Dedifferentiated amniotic fluid mesenchymal stem cell (primary cell): ENCODE measurements at regions not wholly inside any gene's neighbourhood (a gene's known extent, or its start where the extent isn't known, plus 50 kb on each side); places are given as distances from the start of the nearest gene placed in this dataset.
"Not testable (repeated sequence)": the region's sequence is repeated elsewhere in the genome, so short reads cannot be mapped to it uniquely, and the experiment has no call there.

Source experiments
- DNase-seq: peaks from one replicate; pipeline ENCODE4 v3.0.0-alpha.2; 2016; ENCODE audit errors: extremely low spot score

DNA sequence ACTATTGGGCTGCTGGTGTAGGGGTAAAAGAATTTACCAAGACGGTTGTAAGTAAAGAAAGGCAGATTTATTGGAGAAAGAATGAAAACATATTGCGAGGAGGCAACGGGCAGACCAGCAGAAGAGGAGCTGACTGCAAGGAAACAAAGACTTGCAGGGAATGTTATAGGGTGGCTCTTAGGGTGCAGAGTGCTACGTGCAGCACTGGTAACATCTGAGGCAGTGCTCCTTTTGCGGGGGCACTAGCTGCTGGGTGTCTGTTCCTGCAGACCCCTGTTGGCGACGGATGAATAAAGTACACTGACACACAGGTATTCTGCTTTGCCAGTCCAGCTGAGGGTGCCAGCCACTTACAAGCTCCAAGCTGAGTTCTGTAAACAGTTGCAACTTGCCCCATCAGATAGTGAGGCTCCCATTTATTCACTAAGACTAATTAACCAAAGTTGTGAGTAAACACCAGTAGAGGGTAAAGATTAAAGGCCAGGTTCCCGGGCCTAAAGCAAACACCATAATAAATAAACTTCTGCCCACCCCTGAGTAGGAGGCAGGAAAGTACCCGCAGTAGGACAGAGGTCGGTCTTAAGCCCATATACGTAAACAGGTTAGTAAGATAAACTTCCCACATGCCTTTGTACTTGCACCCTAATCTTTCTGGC is 140.2 kb upstream of the KCNK1 start:
- DNase-seq = no peak

- no peak for DNase-seq
These were observed 136.5 kb upstream of the KCNK1 start for GRCh38 chr1:233477359-233477758.

DNA sequence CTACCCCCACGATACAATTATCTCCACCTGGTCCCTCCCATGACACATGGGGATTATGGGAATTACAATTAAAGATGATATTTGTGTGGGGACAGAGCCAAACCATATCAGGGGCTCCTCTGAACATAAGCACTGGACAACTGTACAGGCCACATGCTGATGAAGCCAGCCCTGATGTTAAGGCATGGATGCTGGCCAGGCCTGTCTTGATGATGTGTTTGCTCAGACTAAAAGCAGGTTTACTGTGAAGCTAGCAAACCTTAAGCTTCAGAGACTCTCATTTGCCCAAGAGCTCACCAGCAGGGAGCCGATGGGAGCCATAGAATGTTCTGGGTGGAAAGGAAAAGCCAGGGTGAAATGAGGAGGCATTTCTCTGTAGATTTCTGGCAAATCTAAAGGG is 135.3 kb upstream of the KCNK1 start:
- DNase-seq = no peak

DNA sequence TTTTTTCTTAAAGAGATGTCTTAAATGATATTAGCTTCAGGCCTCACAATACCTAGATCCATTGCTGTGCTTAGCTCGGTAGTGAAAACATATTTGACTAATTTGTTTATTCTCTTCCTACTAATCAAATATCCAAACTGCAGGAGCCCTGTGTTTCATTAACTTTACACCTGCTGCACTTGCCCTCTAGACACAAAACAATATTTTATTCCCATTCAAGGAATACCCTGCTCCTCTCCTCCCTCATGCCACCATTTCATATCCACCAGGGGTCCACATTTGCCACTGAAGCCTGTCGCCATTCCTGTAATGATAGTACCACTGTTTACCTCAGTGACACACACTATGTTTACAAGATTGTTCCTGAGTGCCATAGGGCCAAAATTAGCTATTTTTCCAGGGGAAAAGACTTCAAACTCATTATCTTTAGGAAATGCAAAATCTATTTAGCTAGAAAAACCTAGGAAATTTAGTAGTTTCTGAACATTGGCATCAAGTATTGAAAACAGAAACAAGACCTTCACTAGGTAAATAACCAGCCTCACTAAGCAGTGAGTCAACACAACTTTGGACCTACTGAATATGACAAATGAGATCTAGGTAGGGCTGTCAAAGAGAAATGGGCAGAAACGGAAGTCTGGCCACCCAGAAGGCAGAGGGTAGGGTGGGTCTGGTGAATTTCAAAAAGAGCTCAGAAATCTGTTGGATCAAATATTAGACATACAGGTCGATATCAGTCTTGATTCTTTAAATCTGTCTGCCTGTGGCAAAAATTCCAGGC is 134.6 kb upstream of the KCNK1 start:
- no peak for DNase-seq

DNA sequence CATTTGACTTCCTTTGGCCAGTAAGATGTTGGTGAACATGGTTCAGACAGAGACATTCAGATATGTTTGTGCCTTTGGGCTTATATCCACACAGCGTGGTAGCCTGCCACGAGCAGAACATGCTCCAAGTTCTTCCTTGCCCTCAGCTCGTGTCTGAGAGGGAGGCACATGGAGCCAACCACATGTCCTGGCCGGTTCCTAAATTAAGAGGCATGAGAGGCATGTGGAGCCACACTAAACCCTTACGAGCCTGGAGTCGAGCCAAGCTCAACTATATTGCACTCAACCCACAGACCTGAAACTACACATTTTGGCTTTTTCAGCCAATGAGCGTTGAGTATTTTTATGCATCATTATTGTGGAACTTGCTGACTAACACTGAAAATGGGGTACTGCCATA is 133.7 kb upstream of the KCNK1 start:
- no peak for DNase-seq

- no peak for DNase-seq
These were observed 131.5 kb upstream of the KCNK1 start for GRCh38 chr1:233482388-233482787.

DNA sequence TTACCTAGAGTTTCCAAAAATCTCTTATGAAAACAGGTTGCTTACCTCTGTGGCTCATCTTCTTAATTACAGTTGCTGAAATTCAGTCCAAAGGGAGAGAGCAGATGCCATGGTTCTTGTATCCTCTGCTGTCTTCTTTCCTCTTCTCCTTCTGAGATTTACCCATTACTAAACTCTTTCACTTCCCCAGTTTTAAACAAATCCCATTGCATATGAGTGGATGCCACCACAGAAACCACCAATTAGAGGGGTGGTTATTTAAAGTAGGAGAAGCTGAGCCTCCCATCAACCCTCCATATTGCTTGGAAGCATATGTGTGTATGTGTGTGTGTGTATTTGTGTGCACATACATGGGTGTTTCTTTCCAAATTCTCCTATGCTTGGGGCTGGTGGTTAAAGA is 128.5 kb upstream of the KCNK1 start:
- no peak for DNase-seq

DNA sequence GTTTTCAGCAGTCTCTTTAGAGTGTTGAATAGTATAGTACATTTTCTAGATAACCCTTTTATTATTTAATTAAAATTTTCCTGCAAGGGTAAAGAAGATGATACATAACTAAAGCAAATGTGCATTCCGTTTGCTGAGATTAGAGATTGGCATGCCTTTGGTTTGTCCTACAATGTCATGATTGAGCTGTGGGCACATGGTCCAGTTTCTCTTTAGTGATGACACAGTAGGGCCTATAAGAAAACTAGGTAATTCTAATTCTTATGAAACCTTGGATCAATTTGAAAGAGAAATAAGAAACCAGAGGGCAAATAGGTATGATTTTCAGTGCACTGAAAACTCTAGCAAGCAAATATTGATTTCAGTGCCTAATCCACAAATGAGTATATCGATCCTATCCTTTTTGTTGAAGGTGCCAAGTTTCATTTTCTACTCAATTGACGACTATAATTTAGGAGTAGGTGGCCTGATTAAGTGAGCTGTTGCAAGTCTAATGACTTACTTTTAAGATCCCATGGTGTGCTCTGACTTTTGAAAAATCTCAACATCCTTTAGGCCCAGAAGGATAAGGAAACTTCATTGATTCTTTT is 128.0 kb upstream of the KCNK1 start:
- DNase-seq = no peak

DNA sequence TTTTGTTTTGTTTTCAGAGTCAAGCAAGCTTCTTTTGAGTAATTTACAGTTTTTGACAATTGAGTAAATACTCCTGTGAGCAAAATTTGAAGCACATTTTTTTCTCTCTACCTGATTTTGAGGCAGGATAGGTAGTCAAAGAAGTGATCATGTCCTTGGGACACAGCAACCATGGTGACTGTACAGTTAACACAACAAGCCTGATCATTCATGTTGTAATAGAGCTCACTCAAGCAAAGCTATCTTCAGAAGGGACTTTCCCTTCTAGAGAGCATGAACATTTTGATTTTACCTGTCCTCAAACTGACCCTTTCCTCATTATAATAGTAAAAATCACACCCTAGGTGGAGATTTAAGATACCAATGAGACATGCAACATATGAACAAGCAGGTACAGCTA is 126.5 kb upstream of the KCNK1 start:
- no peak for DNase-seq

DNA sequence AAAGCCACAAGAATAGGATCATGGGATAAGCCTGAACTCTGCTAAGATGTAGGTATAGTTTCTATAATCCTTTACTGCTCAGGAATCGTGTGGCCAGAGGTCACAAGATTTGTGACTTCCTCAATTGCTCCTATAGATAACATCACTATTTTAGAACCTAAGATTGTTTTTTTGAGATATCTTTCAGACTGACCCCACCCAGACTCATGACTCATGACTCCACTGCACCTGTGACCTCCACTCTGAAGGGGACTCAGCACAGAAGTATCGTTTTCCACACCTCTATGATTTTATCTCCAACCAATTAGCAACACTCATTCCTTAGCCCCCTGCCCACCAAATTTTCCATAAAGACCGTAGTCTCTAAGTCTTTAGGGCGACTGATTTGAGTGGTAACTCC is 124.5 kb upstream of the KCNK1 start:
- DNase-seq = no peak

DNA sequence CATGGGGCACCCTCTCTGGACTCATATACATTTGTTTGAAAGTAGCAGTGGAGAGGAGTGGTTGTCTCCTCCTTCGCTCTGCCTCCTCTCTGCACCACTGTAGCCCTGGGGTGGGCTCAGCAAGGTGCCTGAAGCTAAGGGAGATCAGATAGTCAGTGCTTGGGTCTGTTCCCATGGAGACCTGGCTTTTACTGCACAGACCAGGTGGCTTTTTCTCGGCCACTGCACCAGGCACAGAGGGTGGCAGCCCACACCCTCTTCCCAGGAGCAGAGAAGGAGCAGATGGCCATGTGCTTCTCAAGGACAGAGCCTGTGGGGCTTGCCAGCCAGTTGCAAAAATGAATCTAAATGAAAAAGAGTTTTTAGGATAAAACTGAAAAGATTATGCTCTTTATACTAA is 123.4 kb upstream of the KCNK1 start:
- DNase-seq = no peak

DNA sequence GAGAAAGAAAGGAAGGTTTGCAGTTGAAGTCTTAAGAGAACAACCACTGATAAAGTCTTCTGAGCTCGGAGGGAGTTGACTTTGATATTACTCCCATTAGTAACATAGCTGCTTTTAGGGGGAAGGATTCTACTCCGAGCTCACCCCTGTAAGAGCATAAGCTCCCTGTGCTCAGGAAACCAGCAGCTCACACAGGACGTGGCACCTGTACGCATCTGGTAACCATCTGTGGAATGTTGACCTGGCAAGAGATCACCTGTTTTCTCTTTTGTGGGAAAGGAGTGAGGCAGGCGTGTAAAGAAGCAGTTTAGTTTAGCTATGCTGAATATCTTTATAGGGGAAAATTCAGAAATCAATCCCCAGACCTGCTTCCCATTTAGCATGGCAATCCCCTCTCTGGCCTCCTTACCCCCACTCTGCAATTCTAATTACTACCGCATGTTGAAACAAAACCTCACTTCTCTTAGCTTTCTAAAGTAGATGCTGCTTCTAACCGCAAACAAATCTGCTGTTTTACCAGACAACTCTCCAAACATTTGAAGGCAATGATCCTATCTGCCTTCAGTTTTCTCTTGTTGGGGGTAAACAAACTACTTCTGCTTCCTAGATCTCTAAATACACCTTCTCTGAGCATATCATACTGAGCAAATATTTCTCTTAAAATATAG is 121.8 kb upstream of the KCNK1 start:
- no peak for DNase-seq

DNA sequence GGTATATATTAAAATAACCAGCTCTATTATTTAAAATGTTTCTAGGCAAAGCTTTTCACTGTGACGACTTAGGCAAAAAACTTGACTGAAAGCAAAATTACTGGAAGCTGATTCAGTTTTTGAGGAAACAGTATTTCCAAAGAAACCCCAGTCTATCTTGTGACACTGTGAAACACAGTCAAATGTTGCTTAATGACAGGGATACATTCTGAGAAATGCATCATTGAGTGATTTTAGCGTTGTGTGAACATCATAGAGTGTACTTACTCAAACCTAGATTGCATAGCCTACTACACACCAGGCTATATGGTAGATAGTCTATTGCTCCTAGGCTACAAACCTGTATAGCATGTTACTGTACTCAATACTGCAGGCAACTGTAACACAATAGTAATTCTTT is 116.9 kb upstream of the KCNK1 start:
- DNase-seq = no peak

DNA sequence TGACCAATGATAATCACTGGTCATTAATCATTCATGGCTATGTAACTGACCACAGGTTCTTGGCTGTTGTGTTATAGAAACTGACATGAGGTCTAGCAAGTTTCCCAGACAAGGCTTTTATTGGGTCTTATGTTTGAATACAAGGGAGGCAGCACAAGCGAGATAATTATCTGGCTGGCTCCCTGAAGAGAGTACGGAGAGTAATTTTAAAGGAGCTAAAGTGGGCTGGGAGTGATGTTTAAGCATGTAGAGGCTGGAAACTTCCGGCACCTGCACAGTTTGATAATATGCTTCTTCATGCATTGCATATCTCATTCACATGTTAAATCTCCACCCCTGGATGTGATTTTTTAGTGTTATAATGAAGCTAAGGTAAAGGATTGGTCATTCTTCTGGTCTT is 116.2 kb upstream of the KCNK1 start:
- DNase-seq = no peak

DNA sequence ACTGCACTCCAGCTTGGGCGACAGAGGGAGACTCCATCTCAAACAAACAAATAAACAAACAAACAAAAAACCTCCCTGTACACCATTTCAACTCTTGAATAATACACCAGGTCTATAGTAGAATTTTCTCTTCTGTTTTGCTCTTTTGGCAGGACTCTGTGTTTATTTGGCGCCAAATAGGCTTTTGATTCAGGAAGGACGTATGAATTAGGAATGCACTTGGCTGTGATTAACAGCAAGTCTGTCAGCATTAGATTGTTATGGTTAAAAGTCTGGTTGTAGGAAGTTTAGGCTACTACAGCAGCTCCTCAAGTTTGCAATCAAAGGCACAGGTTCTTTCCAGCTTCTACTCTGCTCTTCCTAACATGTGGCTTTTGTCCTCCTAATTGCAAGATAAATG is 113.8 kb upstream of the KCNK1 start:
- no peak for DNase-seq

DNA sequence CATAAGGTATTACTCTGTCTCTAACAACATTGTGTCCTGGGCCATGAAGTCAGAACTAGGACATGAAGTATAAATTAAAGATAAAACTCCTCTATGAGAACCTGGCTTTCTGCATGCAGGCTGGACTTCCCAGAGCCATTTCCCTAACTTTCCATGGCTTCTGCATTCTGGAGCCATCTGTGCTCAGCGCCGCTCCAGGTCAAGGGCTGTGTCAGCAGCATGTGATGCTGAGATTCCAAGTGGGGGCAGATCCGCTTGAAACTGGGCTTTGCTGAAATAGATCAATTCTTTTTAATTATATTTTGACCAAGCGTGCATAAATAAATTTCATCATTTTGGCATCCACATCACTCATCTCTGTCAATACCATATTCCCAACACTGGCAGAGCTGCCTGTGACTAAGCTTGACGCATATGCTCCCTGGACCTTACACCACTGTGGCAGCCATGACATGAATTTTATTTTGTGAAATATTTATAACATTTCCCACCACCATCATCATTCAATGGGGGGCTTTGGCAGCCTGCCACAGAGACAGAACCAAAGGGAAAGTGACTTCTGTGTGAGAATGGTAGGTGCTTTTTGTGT is 110.4 kb upstream of the KCNK1 start:
- no peak for DNase-seq

DNA sequence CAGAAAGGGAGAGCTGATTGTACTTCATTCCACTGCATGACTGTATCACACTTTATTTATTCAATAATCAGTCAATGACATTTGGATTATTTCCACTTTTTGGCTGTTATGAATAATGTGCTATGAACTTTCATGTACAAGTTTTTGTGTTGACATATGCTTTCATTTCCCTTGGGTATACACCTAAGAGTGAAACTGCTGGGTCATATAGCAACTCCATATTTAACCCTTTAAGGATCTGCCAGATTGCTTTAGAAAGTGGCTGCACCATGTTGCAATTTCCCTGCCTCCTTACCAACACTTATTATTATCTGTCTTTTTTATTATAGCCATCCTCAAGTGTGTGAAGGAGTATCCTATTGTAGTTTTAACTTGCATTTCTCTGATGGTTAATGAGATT is 108.8 kb upstream of the KCNK1 start:
- no peak for DNase-seq

DNA sequence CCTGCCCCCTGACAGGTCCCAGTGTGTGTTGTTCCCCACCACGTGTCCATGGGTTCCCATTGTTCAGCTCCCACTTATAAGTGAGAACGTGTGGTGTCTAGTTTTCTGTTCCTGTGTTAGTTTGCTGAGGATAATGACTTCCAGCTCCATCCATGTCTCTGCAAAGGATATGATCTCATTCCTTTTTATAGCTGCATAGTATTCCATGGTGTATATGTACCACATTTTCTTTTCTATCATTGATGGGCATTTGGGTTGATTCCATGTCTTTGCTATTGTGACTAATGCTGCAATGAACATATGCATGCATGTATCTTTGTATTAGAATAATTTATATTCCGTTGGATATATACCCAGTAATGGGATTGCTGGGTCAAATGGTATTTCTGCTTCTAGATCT is 108.0 kb upstream of the KCNK1 start:
- DNase-seq = not testable (repeated sequence)

- DNase-seq = no peak
These were observed 104.4 kb upstream of the KCNK1 start for GRCh38 chr1:233509526-233509925.

- no peak for DNase-seq
These were observed 101.4 kb upstream of the KCNK1 start for GRCh38 chr1:233512538-233512937.

GRCh38 chr1:233513431-233513830 is 100.5 kb upstream of the KCNK1 start:
- DNase-seq = no peak

DNA sequence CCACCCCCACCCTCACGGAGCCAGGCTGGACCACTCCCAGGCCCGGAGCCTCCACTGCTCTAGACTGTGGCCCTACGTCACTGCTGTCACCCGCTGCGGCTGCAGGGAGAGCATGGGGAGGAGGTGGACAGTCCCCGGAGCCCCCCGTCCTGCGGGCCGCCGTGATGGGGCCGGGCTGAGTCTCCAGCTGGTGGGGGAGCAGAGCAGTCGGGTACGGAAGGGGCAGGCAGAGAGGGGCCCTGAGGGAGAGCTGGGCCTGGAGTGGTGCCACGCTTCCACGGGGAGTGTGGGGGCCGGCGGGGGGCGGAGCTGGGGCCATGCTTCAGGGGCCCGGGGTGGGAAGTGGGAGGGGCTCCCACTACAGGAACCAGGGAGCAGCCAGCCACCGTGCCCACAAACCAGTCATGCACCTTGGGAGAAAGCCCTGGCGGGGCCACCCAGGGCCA is 98.9 kb upstream of the KCNK1 start:
- no peak for DNase-seq
